NK-92 treated with Interleukin-12 subunit alpha and Interleukin-12 subunit beta, amount 100 ng/mL, for 24 hours (cell line): ENCODE measurements at regions not wholly inside any gene's neighbourhood (a gene's known extent, or its start where the extent isn't known, plus 50 kb on each side); places are given as distances from the start of the nearest gene placed in this dataset.
"Not testable (repeated sequence)": the region's sequence is repeated elsewhere in the genome, so short reads cannot be mapped to it uniquely, and the experiment has no call there.

Experiments used
- DNase-seq: peaks from one replicate; lab custom pipeline; 2025; lab: John Stamatoyannopoulos, UW

GRCh38 chr14:58730792-58731464, 93.2 kb downstream of the DACT1 start:
- DNase-seq, result no peak

- no peak for DNase-seq
Observed at GRCh38 chr14:58731465-58732293, 93.9 kb downstream of the DACT1 start.

- no peak for DNase-seq
Observed at GRCh38 chr14:58732387-58732786, 94.6 kb downstream of the DACT1 start.

GRCh38 chr14:58733451-58734208, 95.9 kb downstream of the DACT1 start:
- no peak for DNase-seq

GRCh38 chr14:58735596-58735995, 97.8 kb downstream of the DACT1 start:
- DNase-seq, result no peak

GRCh38 chr14:58736606-58737005, 98.8 kb downstream of the DACT1 start:
- DNase-seq, result no peak

GRCh38 chr14:58737511-58737910, 99.7 kb downstream of the DACT1 start:
- DNase-seq, result no peak

- DNase-seq, result no peak
Observed at GRCh38 chr14:58738189-58738836, 100.6 kb downstream of the DACT1 start.

GRCh38 chr14:58738876-58739275, 101.1 kb downstream of the DACT1 start:
- DNase-seq, result no peak

- DNase-seq, result no peak
Observed at GRCh38 chr14:58739674-58740073, 101.9 kb downstream of the DACT1 start.

GRCh38 chr14:58740379-58740935, 102.7 kb downstream of the DACT1 start:
- DNase-seq, result no peak

- no peak for DNase-seq
Observed at GRCh38 chr14:58744801-58745394, 107.1 kb downstream of the DACT1 start.

GRCh38 chr14:58746261-58746660, 108.5 kb downstream of the DACT1 start:
- no peak for DNase-seq

- DNase-seq, result no peak
Observed at GRCh38 chr14:58746701-58747100, 108.9 kb downstream of the DACT1 start.

- no peak for DNase-seq
Observed at GRCh38 chr14:58747181-58747580, 109.4 kb downstream of the DACT1 start.

GRCh38 chr14:58748251-58748650, 110.5 kb downstream of the DACT1 start:
- not testable (repeated sequence) for DNase-seq

- DNase-seq, result no peak
Observed at GRCh38 chr14:58749066-58749669, 111.4 kb downstream of the DACT1 start.

- no peak for DNase-seq
Observed at GRCh38 chr14:58750321-58751269, 112.8 kb downstream of the DACT1 start.

GRCh38 chr14:58751788-58752187, 114.0 kb downstream of the DACT1 start:
- no peak for DNase-seq

- DNase-seq, result no peak
Observed at GRCh38 chr14:58752289-58752688, 114.5 kb downstream of the DACT1 start.
